Prostate gland (tissue), 2 donors: ENCODE measurements at regions not wholly inside any gene's neighbourhood (a gene's known extent, or its start where the extent isn't known, plus 50 kb on each side); places are given as distances from the start of the nearest gene placed in this dataset.

Experiments
- DNase-seq: peaks from one replicate; pipeline ENCODE4 v3.0.0-alpha.2; 2019; ENCODE audit warnings: low spot score
- H3K27ac ChIP-seq, 2 donors: fragments of 200-600 bp; sonication (generic); 2 replicates each; pipeline ENCODE4 v1.5.1; 2017 to 2019
- H3K27me3 ChIP-seq: fragments of 200-600 bp; sonication (generic); replicated peaks from 2 replicates; pipeline ENCODE4 v1.5.1; 2019; ENCODE audit not compliant: insufficient read depth
- H3K36me3 ChIP-seq, 2 donors: fragments of 200-600 bp; sonication (generic); 1 replicate in 1 of 2; 2 replicates in 1 of 2; pipeline versions ENCODE4 v1.5.1 to v1.8.1; 2017 to 2019
- H3K4me1 ChIP-seq: fragments of 200-600 bp; sonication (generic); replicated peaks from 2 replicates; pipeline ENCODE4 v1.5.1; 2019
- H3K4me3 ChIP-seq, 2 donors: fragments of 200-600 bp; sonication (generic); 2 replicates each; pipeline ENCODE4 v1.5.1; 2017 to 2019
- H3K9me3 ChIP-seq: fragments of 200-600 bp; sonication (generic); 2 replicates; pipeline ENCODE4 v1.5.1; 2017
- CTCF ChIP-seq, 4 experiments: fragments of 200-600 bp in 2 of 4; fragments of 450-650 bp in 2 of 4; sonication (generic) in 2 of 4; IDR thresholded peaks; 1 replicate in 3 of 4; 2 replicates in 1 of 4; pipeline ENCODE4 v1.5.1; 2016 to 2019; ENCODE audit warnings: antibody characterized with exemption in 4 of 4, mild to moderate bottlenecking in 2 of 4, moderate library complexity in 2 of 4
- POLR2A ChIP-seq: fragments of 450-650 bp; IDR thresholded peaks from one replicate; pipeline ENCODE4 v1.6.1; 2016; ENCODE audit warnings: antibody characterized with exemption, mild to moderate bottlenecking
- POLR2AphosphoS5 ChIP-seq: sonication (generic); formaldehyde crosslinking; IDR thresholded peaks from one replicate; pipeline ENCODE4 v1.6.1; 2017; ENCODE audit warnings: antibody characterized with exemption
- WGBS: methylation state at CpG from one replicate; pipeline ENCODE4 v1.1.5; 2018; 5-methylcytosine and 5-hydroxymethylcytosine counted together
- intact Hi-C: fragments of 100-400 bp; cut with DNase I; formaldehyde crosslinking; loops from one replicate; pipeline ENCODE4 v1.14.2; 2022

DNA sequence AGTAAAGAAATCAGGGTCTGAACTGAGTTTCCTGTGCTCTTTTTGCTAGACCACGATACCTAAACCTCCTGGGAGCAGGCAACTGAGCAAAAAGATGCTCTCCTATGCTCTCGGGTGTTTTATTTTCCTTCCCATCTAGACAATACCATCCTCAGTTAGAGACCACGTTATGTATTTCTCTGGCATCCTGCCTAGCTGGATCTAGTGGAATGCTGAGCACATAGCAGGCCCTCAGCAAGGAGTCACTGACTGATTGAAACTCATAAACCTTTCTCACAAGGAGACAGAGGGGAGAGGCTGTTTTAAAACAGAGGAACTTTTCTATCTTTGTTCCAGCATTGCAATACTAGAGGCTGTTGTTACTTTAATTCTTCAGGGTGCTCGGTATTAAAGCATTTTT lies 168.0 kb downstream of the CYYR1 start:
- no peak for DNase-seq
- Histone ChIP-seq H3K27me3 (no peaks in the 10 kb centered on the region), H3K9me3 (no peaks in the 10 kb centered on the region), H3K27ac (no peak overlapping the region), H3K4me3 (no peak overlapping the region), H3K4me1 (no peaks in the 10 kb centered on the region), H3K36me3 (no peaks in the 10 kb centered on the region)
- 58% methylated on average over 4 of the region's 4 CpGs for WGBS
- intact Hi-C loops, result no loop called here
- no peak for TF ChIP-seq POLR2AphosphoS5
- TF ChIP-seq CTCF (IDR thresholded peaks at IDR 0.05), result no peak
- TF ChIP-seq POLR2A, result no peak

- intact Hi-C loops, result no loop called here
- no peak for DNase-seq
- no peaks in the 10 kb centered on the region for H3K36me3 ChIP-seq
- TF ChIP-seq CTCF (IDR thresholded peaks at IDR 0.05) (no peak), POLR2A (no peak), POLR2AphosphoS5 (no peak)
- no peak overlapping the region for H3K27ac ChIP-seq
- H3K9me3 ChIP-seq, result no peaks in the 10 kb centered on the region
- H3K27me3 ChIP-seq, result no peaks in the 10 kb centered on the region
- H3K4me3 ChIP-seq, result no peak overlapping the region
- no peaks in the 10 kb centered on the region for H3K4me1 ChIP-seq
- 97% methylated on average over 7 of the region's 7 CpGs for WGBS
Observed at GRCh38 chr21:26404288-26404687, 168.8 kb downstream of the CYYR1 start.

DNA sequence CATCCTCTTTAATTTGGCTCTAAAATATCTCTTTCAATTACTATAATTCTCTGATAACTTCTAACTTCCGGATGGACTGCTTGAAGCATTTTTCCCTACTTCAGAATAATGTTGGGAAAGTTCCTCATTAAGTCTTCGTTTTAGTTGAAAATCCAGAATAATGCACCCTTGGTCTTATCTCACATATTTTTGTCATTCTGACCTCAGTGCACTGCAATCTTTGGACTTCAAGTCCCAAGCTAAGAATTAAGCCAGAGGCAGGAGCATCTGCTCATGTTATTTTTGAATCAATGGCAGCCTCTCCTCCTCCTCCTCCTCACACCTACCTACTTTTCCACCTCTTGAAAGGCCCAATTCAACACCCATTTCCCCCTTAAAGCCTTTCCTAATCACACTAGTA lies 169.8 kb downstream of the CYYR1 start:
- TF ChIP-seq POLR2AphosphoS5 (no peak), POLR2A (no peak), CTCF (IDR thresholded peaks at IDR 0.05) (no peak)
- no peak for DNase-seq
- WGBS, result 88% methylated on average over 2 of the region's 2 CpGs
- H3K4me3 ChIP-seq, result no peak overlapping the region
- H3K36me3 ChIP-seq, result no peaks in the 10 kb centered on the region
- no peaks in the 10 kb centered on the region for H3K9me3 ChIP-seq
- no peak overlapping the region for H3K27ac ChIP-seq
- H3K4me1 ChIP-seq, result no peaks in the 10 kb centered on the region
- intact Hi-C loops, result no loop called here
- H3K27me3 ChIP-seq, result no peaks in the 10 kb centered on the region

GRCh38 chr21:26397545-26397944 lies 175.5 kb downstream of the CYYR1 start:
- TF ChIP-seq POLR2AphosphoS5, result no peak
- TF ChIP-seq POLR2A, result no peak
- TF ChIP-seq CTCF (IDR thresholded peaks at IDR 0.05), result no peak
- intact Hi-C loops, result no loop called here
- Histone ChIP-seq H3K27ac (no peak overlapping the region), H3K36me3 (no peaks in the 10 kb centered on the region), H3K27me3 (no peaks in the 10 kb centered on the region), H3K9me3 (no peaks in the 10 kb centered on the region), H3K4me3 (no peak overlapping the region), H3K4me1 (no peaks in the 10 kb centered on the region)
- no peak for DNase-seq

- Histone ChIP-seq H3K27me3 (no peaks in the 10 kb centered on the region), H3K9me3 (no peaks in the 10 kb centered on the region), H3K4me3 (no peak overlapping the region), H3K36me3 (no peaks in the 10 kb centered on the region), H3K4me1 (no peaks in the 10 kb centered on the region), H3K27ac (no peak overlapping the region)
- intact Hi-C loops, result no loop called here
- DNase-seq, result no peak
- TF ChIP-seq POLR2AphosphoS5, result no peak
- no peak for TF ChIP-seq POLR2A
- TF ChIP-seq CTCF (IDR thresholded peaks at IDR 0.05), result no peak
- 95% methylated on average over 7 of the region's 7 CpGs for WGBS
Observed at GRCh38 chr21:26394341-26394740, 178.7 kb downstream of the CYYR1 start.
